Tongue (tissue), 1 donor: ENCODE measurements at regions not wholly inside any gene's neighbourhood (a gene's known extent, or its start where the extent isn't known, plus 50 kb on each side); places are given as distances from the start of the nearest gene placed in this dataset.

Experiments used
- DNase-seq: peaks from one replicate; pipeline ENCODE4 v3.0.0-alpha.2; 2015

- DNase-seq: no peak
Observed at GRCh38 chr9:107431461-107431860, 58.1 kb downstream of the KLF4 start.

DNA sequence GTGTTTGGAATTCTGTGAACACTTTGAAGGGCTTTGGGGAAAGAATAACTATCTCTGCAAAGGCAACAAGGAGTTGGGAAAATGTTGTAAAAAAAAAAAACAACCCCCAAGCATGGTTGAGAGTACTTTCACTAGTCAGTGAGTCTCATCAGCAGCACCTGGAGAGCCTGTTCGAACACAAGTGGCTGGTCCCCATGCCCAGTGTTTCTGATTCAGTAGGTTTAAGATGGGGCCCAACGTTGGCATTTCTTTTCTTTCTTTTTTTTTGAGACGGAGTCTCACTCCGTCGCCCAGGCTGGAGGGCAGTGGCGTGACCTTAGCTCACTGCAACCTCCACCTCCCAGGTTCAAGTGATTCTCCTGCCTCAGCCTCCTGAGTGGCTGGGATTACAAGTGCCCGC is 59.5 kb downstream of the KLF4 start:
- DNase-seq: no peak

- no peak for DNase-seq
Observed at GRCh38 chr9:107426126-107426525, 63.4 kb downstream of the KLF4 start.

- DNase-seq: peak; percentile 95
Observed at GRCh38 chr9:107425101-107426025, 64.2 kb downstream of the KLF4 start.

- DNase-seq: no peak
Observed at GRCh38 chr9:107423540-107423939, 66.0 kb downstream of the KLF4 start.

DNA sequence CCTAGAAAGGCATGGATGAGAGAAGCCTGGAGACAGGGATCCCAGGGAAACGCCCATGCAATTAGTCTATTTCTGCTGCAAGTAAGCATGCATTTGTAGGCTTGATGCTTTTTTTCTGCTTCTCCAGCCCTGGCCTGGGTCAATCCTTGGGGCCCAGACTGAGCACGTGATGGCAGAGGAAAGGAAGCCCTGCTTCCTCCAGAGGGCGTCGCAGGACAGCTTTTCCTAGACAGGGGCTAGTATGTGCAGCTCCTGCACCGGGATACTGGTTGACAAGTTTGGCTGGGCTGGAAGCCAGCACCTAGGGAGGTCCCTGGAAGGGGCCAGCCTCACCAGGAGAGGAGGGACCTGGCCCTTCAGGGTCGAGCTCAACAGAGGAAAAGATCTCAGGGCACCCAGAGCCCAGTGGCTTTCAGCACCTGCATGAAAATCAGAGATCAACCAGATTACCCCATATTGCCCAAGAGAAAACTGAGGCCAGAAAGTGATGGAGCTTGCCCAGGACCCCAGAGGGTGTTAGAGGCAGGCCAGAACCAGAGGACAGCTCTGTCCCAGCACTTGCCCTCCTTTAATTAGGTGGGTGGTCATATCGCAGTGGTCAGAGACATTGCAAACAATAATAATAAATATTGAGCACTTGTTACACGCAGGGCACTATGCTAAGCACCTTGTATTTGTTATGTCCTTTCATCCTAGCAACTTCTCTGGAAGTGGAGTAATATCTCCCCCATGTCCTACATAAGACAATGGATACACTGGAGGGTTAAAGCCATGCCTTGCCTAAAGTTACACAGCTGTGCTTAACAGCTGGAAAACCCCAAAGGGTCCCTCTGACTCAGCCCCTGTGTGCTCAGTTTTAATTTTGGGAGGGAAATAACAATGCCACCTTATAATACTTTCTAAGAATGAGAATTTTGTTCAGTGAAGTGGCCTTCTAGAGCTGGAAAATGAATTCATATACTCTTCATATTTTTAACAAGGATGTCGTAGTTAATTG is 67.1 kb downstream of the KLF4 start:
- DNase-seq: peak; percentile 87

GRCh38 chr9:107410420-107410819 is 79.1 kb downstream of the KLF4 start:
- DNase-seq: no peak

- peak; percentile 63 for DNase-seq
Observed at GRCh38 chr9:107409581-107410389, 79.8 kb downstream of the KLF4 start.

DNA sequence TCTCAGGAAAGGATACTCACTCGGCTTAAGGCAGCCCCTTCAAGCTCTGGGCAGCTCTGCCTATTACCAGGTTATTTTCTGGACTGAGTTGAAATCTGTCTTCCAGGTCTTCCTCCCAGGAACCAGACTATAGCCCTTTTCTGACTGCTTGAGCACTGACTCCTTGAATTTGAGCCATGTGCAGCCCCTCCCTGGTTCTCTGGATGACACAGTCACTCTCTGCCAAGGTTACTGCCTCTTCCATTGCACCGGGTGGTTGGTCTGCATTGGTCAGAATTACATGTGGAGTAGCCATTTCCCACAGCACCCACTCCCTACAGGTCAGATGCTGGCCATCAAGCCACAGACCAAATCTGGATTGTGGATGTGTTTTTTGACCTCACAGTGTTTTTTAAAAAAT is 81.9 kb downstream of the KLF4 start:
- no peak for DNase-seq

- DNase-seq: no peak
Observed at GRCh38 chr9:107405511-107405910, 84.1 kb downstream of the KLF4 start.

DNA sequence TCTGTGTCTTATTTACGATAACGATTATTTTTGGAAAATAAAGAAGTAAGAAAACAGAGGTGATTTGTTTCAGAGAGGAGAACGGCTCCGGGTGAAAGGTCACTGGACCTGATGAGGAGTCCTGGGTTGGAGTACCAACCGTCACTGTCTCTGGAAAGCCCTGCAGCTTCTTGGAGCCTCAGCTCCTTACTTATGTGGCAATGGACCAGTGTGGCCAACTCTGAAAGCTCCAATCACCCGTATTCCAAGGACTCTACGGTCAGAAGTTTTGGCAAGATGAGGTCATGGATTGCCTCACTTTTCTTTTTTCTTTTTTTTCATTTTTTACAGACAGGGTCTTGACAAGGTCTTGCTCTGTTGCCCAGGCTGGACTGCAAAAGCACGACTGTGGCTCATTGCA is 84.8 kb downstream of the KLF4 start:
- no peak for DNase-seq

GRCh38 chr9:107404161-107404560 is 85.4 kb downstream of the KLF4 start:
- DNase-seq: peak; percentile 95

DNA sequence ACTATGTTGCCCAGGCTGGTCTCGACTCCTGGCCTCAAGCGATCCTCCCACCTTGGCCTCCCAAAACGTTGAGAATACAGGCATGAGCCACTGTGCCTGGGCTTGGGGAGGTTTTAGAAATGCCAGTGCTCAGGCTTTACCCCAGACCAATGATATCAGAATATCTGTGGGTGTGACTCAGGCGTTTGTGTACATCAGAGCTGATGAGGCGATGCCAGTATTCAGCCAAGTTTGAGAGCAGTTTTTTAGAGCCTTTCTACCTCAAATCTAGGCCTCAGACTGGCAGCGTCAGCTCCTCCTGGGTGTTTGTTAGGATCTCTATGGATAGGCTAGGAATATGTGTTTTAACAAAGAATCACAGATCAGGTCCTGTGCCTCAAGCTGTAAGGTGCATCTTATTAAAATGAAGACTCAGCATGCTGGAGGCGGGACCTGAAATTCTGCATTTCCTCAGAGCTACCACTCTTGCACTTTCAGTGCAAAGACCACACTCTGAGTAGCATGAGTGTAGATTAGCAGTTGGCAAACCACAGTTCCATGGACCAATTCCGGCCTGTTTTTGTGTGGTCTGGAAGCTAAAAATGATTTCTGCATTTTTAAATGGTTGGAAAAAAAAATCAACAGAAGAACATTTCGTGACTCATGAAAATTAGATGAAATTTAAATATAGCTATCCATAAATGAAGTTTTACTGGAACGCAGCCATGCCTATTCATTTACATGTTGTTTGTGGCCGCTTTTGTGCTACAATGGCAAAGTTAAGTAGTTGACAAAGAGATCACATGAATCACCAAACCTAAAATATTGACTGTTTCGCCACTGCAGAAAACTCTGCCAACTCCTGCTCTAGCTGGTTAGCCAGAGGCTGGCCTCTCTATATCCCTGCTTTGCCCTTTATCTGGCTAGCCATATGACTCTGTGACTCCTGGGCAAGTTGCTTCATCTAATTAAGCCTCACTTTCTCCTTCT is 92.2 kb downstream of the KLF4 start:
- no peak for DNase-seq

GRCh38 chr9:107394264-107394663 is 95.3 kb downstream of the KLF4 start:
- DNase-seq: no peak

DNA sequence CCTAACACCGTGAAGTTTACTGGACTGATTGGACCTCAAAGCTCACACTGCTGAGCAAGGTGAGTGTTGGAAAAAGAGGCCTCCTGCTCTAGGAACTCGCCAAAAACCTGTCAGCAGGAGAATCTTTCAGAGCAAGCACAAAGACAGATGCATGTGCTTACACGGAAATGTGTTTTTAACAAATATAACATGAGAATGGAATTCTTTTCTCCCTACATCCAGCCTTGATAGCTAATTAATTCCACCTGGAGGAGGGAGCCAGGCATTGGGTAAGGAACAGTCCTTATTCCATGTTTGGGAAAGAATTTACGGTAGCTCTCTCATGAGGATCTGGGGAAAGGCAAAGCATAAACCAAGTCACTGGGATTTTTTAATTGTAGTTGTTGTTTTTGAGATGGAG is 98.8 kb downstream of the KLF4 start:
- DNase-seq: peak; percentile 86

GRCh38 chr9:107390279-107390678 is 99.3 kb downstream of the KLF4 start:
- peak; percentile 72 for DNase-seq

GRCh38 chr9:107389617-107390071 is 99.9 kb downstream of the KLF4 start:
- DNase-seq: no peak

GRCh38 chr9:107388890-107389289 is 100.7 kb downstream of the KLF4 start:
- DNase-seq: peak; percentile 70

DNA sequence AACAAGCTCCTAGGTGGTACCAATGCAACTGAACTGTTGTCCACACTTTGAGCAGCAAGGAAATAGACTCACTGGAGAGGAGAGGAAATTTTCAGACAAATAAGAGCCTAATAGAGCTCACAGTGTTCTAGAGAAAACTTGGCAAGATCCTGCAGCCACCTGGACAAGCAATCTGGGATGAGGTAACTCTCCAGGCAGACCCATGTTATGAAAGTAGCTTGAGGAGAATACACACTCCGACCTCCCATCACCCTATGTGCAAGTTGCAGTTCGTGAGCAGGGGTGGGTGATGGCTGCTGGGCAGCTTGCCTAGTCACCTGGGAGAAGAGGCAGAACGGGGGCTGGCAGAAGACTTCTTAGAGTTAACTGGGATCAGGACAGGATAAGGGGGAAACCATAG is 102.2 kb downstream of the KLF4 start:
- peak; percentile 83 for DNase-seq

DNA sequence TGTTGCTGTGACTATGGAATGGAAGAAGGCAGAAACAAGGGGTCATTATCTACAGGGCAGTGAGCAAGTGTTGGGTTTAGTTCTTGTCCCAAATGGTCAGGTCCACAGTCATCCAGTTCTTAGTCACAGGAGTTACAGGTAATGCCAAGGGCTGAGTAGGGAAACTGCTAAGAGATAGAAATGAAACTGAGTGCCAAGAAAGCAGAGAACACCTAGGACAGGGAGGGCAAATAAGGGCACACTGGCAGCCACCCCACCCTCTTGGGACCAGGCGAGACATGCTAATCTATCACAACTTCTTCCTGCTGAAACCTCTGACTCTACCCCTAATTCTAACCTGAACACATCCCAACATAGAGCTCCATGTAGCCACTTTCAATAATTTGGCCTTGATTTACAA is 103.2 kb downstream of the KLF4 start:
- DNase-seq: no peak
